Type B pancreatic cell (in vitro differentiated cells): ENCODE measurements at regions not wholly inside any gene's neighbourhood (a gene's known extent, or its start where the extent isn't known, plus 50 kb on each side); places are given as distances from the start of the nearest gene placed in this dataset.
"Not testable (repeated sequence)": the region's sequence is repeated elsewhere in the genome, so short reads cannot be mapped to it uniquely, and the experiment has no call there.

Experiments used
- DNase-seq: peaks from one replicate; pipeline ENCODE4 v3.0.0; 2021; ENCODE audit warnings: mixed read lengths; ENCODE audit not compliant: unreplicated experiment; ENCODE audit errors: extremely low spot score
- H3K27ac Mint-ChIP-seq: 2 replicates; pipeline ENCODE4 v1.8.0; 2021; ENCODE audit warnings: mild to moderate bottlenecking, mixed read lengths
- H3K27me3 Mint-ChIP-seq: 2 replicates; pipeline ENCODE4 v1.8.0; 2021; ENCODE audit warnings: mixed read lengths
- H3K36me3 Mint-ChIP-seq: 2 replicates; pipeline ENCODE4 v1.8.0; 2021; ENCODE audit warnings: mixed read lengths
- H3K4me1 Mint-ChIP-seq: one replicate; pipeline ENCODE4 v1.8.0; 2021; ENCODE audit warnings: mixed read lengths; ENCODE audit not compliant: unreplicated experiment
- H3K4me3 Mint-ChIP-seq: 2 replicates; pipeline ENCODE4 v1.8.0; 2021; ENCODE audit warnings: mild to moderate bottlenecking, mixed read lengths
- H3K9me3 Mint-ChIP-seq: 2 replicates; pipeline ENCODE4 v1.8.0; 2021; ENCODE audit warnings: mixed read lengths
- CTCF ChIP-seq: fragments of 200-600 bp; sonication (generic); conservative IDR thresholded peaks from 2 replicates; pipeline ENCODE4 v1.5.0; 2021; ENCODE audit warnings: antibody characterized with exemption, mild to moderate bottlenecking

- H3K27me3 Mint-ChIP-seq, result no peaks in the 10 kb centered on the region
- TF ChIP-seq CTCF, result no peak
These were observed 84.2 kb downstream of the TEX51 start for GRCh38 chr2:126982935-126983334.

GRCh38 chr2:126986631-126987187 is 88.0 kb downstream of the TEX51 start:
- H3K4me3 Mint-ChIP-seq, result no peak overlapping the region
- H3K27me3 Mint-ChIP-seq, result no peaks in the 10 kb centered on the region
- H3K27ac Mint-ChIP-seq, result no peak overlapping the region
- peaks cover 3% of the 10 kb centered on the region for H3K9me3 Mint-ChIP-seq
- no peaks in the 10 kb centered on the region for H3K4me1 Mint-ChIP-seq
- TF ChIP-seq CTCF, result no peak
- no peaks in the 10 kb centered on the region for H3K36me3 Mint-ChIP-seq
- no peak for DNase-seq

More at GRCh38 chr2:126982935-126983334, 84.2 kb downstream of the TEX51 start:
- H3K27ac Mint-ChIP-seq, result no peak overlapping the region
- no peak overlapping the region for H3K4me3 Mint-ChIP-seq
- peaks cover 3% of the 10 kb centered on the region for H3K9me3 Mint-ChIP-seq
- no peaks in the 10 kb centered on the region for H3K36me3 Mint-ChIP-seq
- DNase-seq, result no peak
- no peaks in the 10 kb centered on the region for H3K4me1 Mint-ChIP-seq

GRCh38 chr2:126988482-126988881 is 89.8 kb downstream of the TEX51 start:
- no peak overlapping the region for H3K27ac Mint-ChIP-seq
- no peak overlapping the region for H3K4me3 Mint-ChIP-seq
- no peak for DNase-seq
- H3K9me3 Mint-ChIP-seq, result peaks cover 3% of the 10 kb centered on the region
- no peaks in the 10 kb centered on the region for H3K4me1 Mint-ChIP-seq
- no peak for TF ChIP-seq CTCF
- no peaks in the 10 kb centered on the region for H3K27me3 Mint-ChIP-seq
- no peaks in the 10 kb centered on the region for H3K36me3 Mint-ChIP-seq

- H3K36me3 Mint-ChIP-seq, H3K4me1 Mint-ChIP-seq, H3K4me3 Mint-ChIP-seq, H3K27me3 Mint-ChIP-seq, H3K27ac Mint-ChIP-seq, H3K9me3 Mint-ChIP-seq, DNase-seq: not testable (repeated sequence)
These were observed 90.4 kb downstream of the TEX51 start for GRCh38 chr2:126989064-126989463.

GRCh38 chr2:126990200-126990599 is 91.5 kb downstream of the TEX51 start:
- no peak for TF ChIP-seq CTCF
- DNase-seq, result no peak
- no peaks in the 10 kb centered on the region for H3K4me1 Mint-ChIP-seq
- no peaks in the 10 kb centered on the region for H3K36me3 Mint-ChIP-seq
- H3K27me3 Mint-ChIP-seq, result no peaks in the 10 kb centered on the region
- no peak overlapping the region for H3K4me3 Mint-ChIP-seq
- H3K9me3 Mint-ChIP-seq, result peaks cover 3% of the 10 kb centered on the region
- no peak overlapping the region for H3K27ac Mint-ChIP-seq

- Mint-ChIP-seq H3K36me3 (no peaks in the 10 kb centered on the region), H3K27ac (no peak overlapping the region), H3K4me1 (peaks cover 5% of the 10 kb centered on the region), H3K9me3 (peaks cover 1% of the 10 kb centered on the region), H3K4me3 (no peak overlapping the region), H3K27me3 (no peaks in the 10 kb centered on the region)
- TF ChIP-seq CTCF, result no peak
- DNase-seq, result no peak
These were observed 92.2 kb downstream of the TEX51 start for GRCh38 chr2:126990605-126991532.
